ENCODE measurements at regions not wholly inside any gene's neighbourhood (a gene's known extent, or its start where the extent isn't known, plus 50 kb on each side); places are given as distances from the start of the nearest gene placed in this dataset.

GRCh38 chr11:81377418-81377817 is 1356.2 kb downstream of the FAM181B start:
- no peaks in the 10 kb centered on the region for H3K36me3 ChIP-seq (replicated peaks)
- in situ Hi-C loops (cut with MboI; ENCODE audit: low sequenced_read_pairs), result no loop called here
- H3K9me3 ChIP-seq, result no peaks in the 10 kb centered on the region
- DNase-seq (ENCODE audit: low spot score in 2 of 2), result no peak
- no peaks in the 10 kb centered on the region for H3K4me1 ChIP-seq
- no peaks in the 10 kb centered on the region for H3K27me3 ChIP-seq (ENCODE audit: low read depth)
- H3K4me3 ChIP-seq, result no peak overlapping the region

GRCh38 chr11:81373986-81374385 is 1359.7 kb downstream of the FAM181B start:
- Histone ChIP-seq H3K27me3 (ENCODE audit: low read depth) (no peaks in the 10 kb centered on the region), H3K9me3 (no peaks in the 10 kb centered on the region), H3K4me1 (no peaks in the 10 kb centered on the region), H3K4me3 (no peak overlapping the region), H3K36me3 (replicated peaks) (no peaks in the 10 kb centered on the region)
- no peak for DNase-seq (ENCODE audit: low spot score in 2 of 2)
- in situ Hi-C loops (cut with MboI; ENCODE audit: low sequenced_read_pairs), result no loop called here

GRCh38 chr11:81368192-81368591 is 1365.5 kb downstream of the FAM181B start:
- Histone ChIP-seq H3K4me3 (no peak overlapping the region), H3K9me3 (no peaks in the 10 kb centered on the region), H3K4me1 (no peaks in the 10 kb centered on the region), H3K36me3 (replicated peaks) (no peaks in the 10 kb centered on the region), H3K27me3 (ENCODE audit: low read depth) (no peaks in the 10 kb centered on the region)
- no peak for DNase-seq (ENCODE audit: low spot score in 2 of 2)
- in situ Hi-C loops (cut with MboI; ENCODE audit: low sequenced_read_pairs), result no loop called here

GRCh38 chr11:81365496-81365895 is 1368.2 kb downstream of the FAM181B start:
- H3K9me3 ChIP-seq, result no peaks in the 10 kb centered on the region
- no peaks in the 10 kb centered on the region for H3K4me1 ChIP-seq
- no peak for DNase-seq (ENCODE audit: low spot score in 2 of 2)
- in situ Hi-C loops (cut with MboI; ENCODE audit: low sequenced_read_pairs), result no loop called here
- no peaks in the 10 kb centered on the region for H3K27me3 ChIP-seq (ENCODE audit: low read depth)
- H3K4me3 ChIP-seq, result no peak overlapping the region
- H3K36me3 ChIP-seq (replicated peaks), result no peaks in the 10 kb centered on the region

- Histone ChIP-seq H3K9me3 (no peaks in the 10 kb centered on the region), H3K4me3 (no peak overlapping the region), H3K4me1 (no peaks in the 10 kb centered on the region), H3K27me3 (ENCODE audit: low read depth) (no peaks in the 10 kb centered on the region), H3K36me3 (replicated peaks) (no peaks in the 10 kb centered on the region)
- no peak for DNase-seq (ENCODE audit: low spot score in 2 of 2)
- in situ Hi-C loops (cut with MboI; ENCODE audit: low sequenced_read_pairs), result no loop called here
Observed at GRCh38 chr11:81359476-81359875, 1374.2 kb downstream of the FAM181B start.

- no peaks in the 10 kb centered on the region for H3K9me3 ChIP-seq
- no peaks in the 10 kb centered on the region for H3K36me3 ChIP-seq (replicated peaks)
- in situ Hi-C loops (cut with MboI; ENCODE audit: low sequenced_read_pairs), result no loop called here
- H3K27me3 ChIP-seq (ENCODE audit: low read depth), result no peaks in the 10 kb centered on the region
- DNase-seq (ENCODE audit: low spot score in 2 of 2), result no peak
- no peaks in the 10 kb centered on the region for H3K4me1 ChIP-seq
- no peak overlapping the region for H3K4me3 ChIP-seq
Observed at GRCh38 chr11:81345609-81346008, 1388.1 kb downstream of the FAM181B start.

GRCh38 chr11:81342966-81343365 is 1390.7 kb downstream of the FAM181B start:
- Histone ChIP-seq H3K9me3 (no peaks in the 10 kb centered on the region), H3K4me3 (no peak overlapping the region), H3K36me3 (replicated peaks) (no peaks in the 10 kb centered on the region), H3K27me3 (ENCODE audit: low read depth) (no peaks in the 10 kb centered on the region), H3K4me1 (no peaks in the 10 kb centered on the region)
- no peak for DNase-seq (ENCODE audit: low spot score in 2 of 2)
- in situ Hi-C loops (cut with MboI; ENCODE audit: low sequenced_read_pairs), result no loop called here

GRCh38 chr11:81340225-81340624 is 1393.4 kb downstream of the FAM181B start:
- in situ Hi-C loops (cut with MboI; ENCODE audit: low sequenced_read_pairs), result no loop called here
- DNase-seq (ENCODE audit: low spot score in 2 of 2), result no peak
- no peaks in the 10 kb centered on the region for H3K9me3 ChIP-seq
- H3K27me3 ChIP-seq (ENCODE audit: low read depth), result no peaks in the 10 kb centered on the region
- H3K4me3 ChIP-seq, result no peak overlapping the region
- H3K4me1 ChIP-seq, result no peaks in the 10 kb centered on the region
- no peaks in the 10 kb centered on the region for H3K36me3 ChIP-seq (replicated peaks)

- in situ Hi-C loops (cut with MboI; ENCODE audit: low sequenced_read_pairs), result no loop called here
Observed at GRCh38 chr11:81339521-81339920, 1394.1 kb downstream of the FAM181B start.

GRCh38 chr11:81337756-81338155 is 1395.9 kb downstream of the FAM181B start:
- Histone ChIP-seq H3K27me3 (ENCODE audit: low read depth) (no peaks in the 10 kb centered on the region), H3K9me3 (no peaks in the 10 kb centered on the region), H3K36me3 (replicated peaks) (no peaks in the 10 kb centered on the region), H3K4me1 (no peaks in the 10 kb centered on the region), H3K4me3 (no peak overlapping the region)
- in situ Hi-C loops (cut with MboI; ENCODE audit: low sequenced_read_pairs), result no loop called here
- no peak for DNase-seq (ENCODE audit: low spot score in 2 of 2)

More at GRCh38 chr11:81339521-81339920, 1394.1 kb downstream of the FAM181B start:
- no peak overlapping the region for H3K4me3 ChIP-seq
- H3K36me3 ChIP-seq (replicated peaks), result no peaks in the 10 kb centered on the region
- DNase-seq (ENCODE audit: low spot score in 2 of 2), result no peak
- no peaks in the 10 kb centered on the region for H3K27me3 ChIP-seq (ENCODE audit: low read depth)
- no peaks in the 10 kb centered on the region for H3K4me1 ChIP-seq
- H3K9me3 ChIP-seq, result no peaks in the 10 kb centered on the region

- no peaks in the 10 kb centered on the region for H3K27me3 ChIP-seq (ENCODE audit: low read depth)
- DNase-seq (ENCODE audit: low spot score in 2 of 2), result no peak
- H3K4me3 ChIP-seq, result no peak overlapping the region
- H3K9me3 ChIP-seq, result no peaks in the 10 kb centered on the region
- in situ Hi-C loops (cut with MboI; ENCODE audit: low sequenced_read_pairs), result no loop called here
- H3K4me1 ChIP-seq, result no peaks in the 10 kb centered on the region
- H3K36me3 ChIP-seq (replicated peaks), result no peaks in the 10 kb centered on the region
Observed at GRCh38 chr11:81332276-81332675, 1401.4 kb downstream of the FAM181B start.

- Histone ChIP-seq H3K4me3 (no peak overlapping the region), H3K36me3 (replicated peaks) (no peaks in the 10 kb centered on the region)
- in situ Hi-C loops (cut with MboI; ENCODE audit: low sequenced_read_pairs), result no loop called here
Observed at GRCh38 chr11:81331611-81332235, 1401.9 kb downstream of the FAM181B start.

GRCh38 chr11:81331088-81331487 is 1402.6 kb downstream of the FAM181B start:
- H3K27me3 ChIP-seq (ENCODE audit: low read depth), result no peaks in the 10 kb centered on the region
- no peaks in the 10 kb centered on the region for H3K36me3 ChIP-seq (replicated peaks)
- H3K4me1 ChIP-seq, result no peaks in the 10 kb centered on the region
- in situ Hi-C loops (cut with MboI; ENCODE audit: low sequenced_read_pairs), result no loop called here
- no peak for DNase-seq (ENCODE audit: low spot score in 2 of 2)
- no peaks in the 10 kb centered on the region for H3K9me3 ChIP-seq
- no peak overlapping the region for H3K4me3 ChIP-seq

More at GRCh38 chr11:81331611-81332235, 1401.9 kb downstream of the FAM181B start:
- DNase-seq (ENCODE audit: low spot score in 2 of 2), result no peak
- Histone ChIP-seq H3K9me3 (no peaks in the 10 kb centered on the region), H3K27me3 (ENCODE audit: low read depth) (no peaks in the 10 kb centered on the region), H3K4me1 (no peaks in the 10 kb centered on the region)

- Histone ChIP-seq H3K4me1 (no peaks in the 10 kb centered on the region), H3K9me3 (no peaks in the 10 kb centered on the region), H3K36me3 (replicated peaks) (no peaks in the 10 kb centered on the region), H3K4me3 (no peak overlapping the region), H3K27me3 (ENCODE audit: low read depth) (no peaks in the 10 kb centered on the region)
- in situ Hi-C loops (cut with MboI; ENCODE audit: low sequenced_read_pairs), result no loop called here
- no peak for DNase-seq (ENCODE audit: low spot score in 2 of 2)
Observed at GRCh38 chr11:81303038-81303664, 1430.5 kb downstream of the FAM181B start.

Data from HAP-1 (cell line).